ENCODE measurements at regions not wholly inside any gene's neighbourhood (a gene's known extent, or its start where the extent isn't known, plus 50 kb on each side); places are given as distances from the start of the nearest gene placed in this dataset.

- Histone ChIP-seq H4K20me1 (ENCODE audit: insufficient read depth) (no peaks in the 10 kb centered on the region), H3K9me2 (ENCODE audit: insufficient read depth) (no peaks in the 10 kb centered on the region), H3K4me3 (no peak overlapping the region), H3K4me2 (no peak overlapping the region), H3K27me3 (ENCODE audit: insufficient read depth, low read depth) (no peaks in the 10 kb centered on the region), H3K9me3 (ENCODE audit: insufficient read depth, low read depth) (no peaks in the 10 kb centered on the region), H3K79me2 (ENCODE audit: low read depth) (no peaks in the 10 kb centered on the region), H3K4me1 (replicated peaks; ENCODE audit: insufficient read depth) (no peaks in the 10 kb centered on the region), H3K27ac (no peak overlapping the region), H3F3A (ENCODE audit: insufficient read depth, low read depth) (no peaks in the 10 kb centered on the region), H2AFZ (no peak overlapping the region), H3K36me3 (ENCODE audit: low read depth) (no peaks in the 10 kb centered on the region)
- DNase-seq: no peak
- no TSS peak for BruUV-seq (replicated peaks)
- CTCF ChIA-PET: no interaction called here
- TF ChIP-seq EZH2 (IDR thresholded peaks at IDR 0.05; ENCODE audit: low read depth): no peak
- no peak for TF ChIP-seq CTCF (conservative IDR thresholded peaks at IDR 0.05)
- intact Hi-C loops (cut with micrococcal nuclease; ENCODE audit: unreplicated experiment): no loop called here
- POLR2A ChIA-PET (ENCODE audit: unreplicated experiment): no interaction called here
Observed at GRCh38 chr18:42508683-42509296, 553.8 kb downstream of the PIK3C3 start.

- Histone ChIP-seq H3K4me1 (replicated peaks; ENCODE audit: insufficient read depth) (no peaks in the 10 kb centered on the region), H3K79me2 (ENCODE audit: low read depth) (no peaks in the 10 kb centered on the region), H3K27me3 (ENCODE audit: insufficient read depth, low read depth) (no peaks in the 10 kb centered on the region), H3K36me3 (ENCODE audit: low read depth) (no peaks in the 10 kb centered on the region), H3K27ac (no peak overlapping the region), H4K20me1 (ENCODE audit: insufficient read depth) (no peaks in the 10 kb centered on the region), H3K4me2 (no peak overlapping the region), H2AFZ (no peak overlapping the region), H3F3A (ENCODE audit: insufficient read depth, low read depth) (no peaks in the 10 kb centered on the region), H3K4me3 (no peak overlapping the region), H3K9me2 (ENCODE audit: insufficient read depth) (no peaks in the 10 kb centered on the region), H3K9me3 (ENCODE audit: insufficient read depth, low read depth) (no peaks in the 10 kb centered on the region)
- ChIA-PET CTCF (no interaction called here), POLR2A (ENCODE audit: unreplicated experiment) (no interaction called here)
- intact Hi-C loops (cut with micrococcal nuclease; ENCODE audit: unreplicated experiment): no loop called here
- DNase-seq: no peak
- no TSS peak for BruUV-seq (replicated peaks)
- TF ChIP-seq EZH2 (IDR thresholded peaks at IDR 0.05; ENCODE audit: low read depth) (no peak), CTCF (conservative IDR thresholded peaks at IDR 0.05) (no peak)
Observed at GRCh38 chr18:42509750-42510415, 554.8 kb downstream of the PIK3C3 start.

- ChIA-PET POLR2A (ENCODE audit: unreplicated experiment) (no interaction called here), CTCF (no interaction called here)
- Histone ChIP-seq H3K4me2 (no peak overlapping the region), H3K4me1 (replicated peaks; ENCODE audit: insufficient read depth) (no peaks in the 10 kb centered on the region), H3K79me2 (ENCODE audit: low read depth) (no peaks in the 10 kb centered on the region), H3K27me3 (ENCODE audit: insufficient read depth, low read depth) (no peaks in the 10 kb centered on the region), H2AFZ (no peak overlapping the region), H3F3A (ENCODE audit: insufficient read depth, low read depth) (no peaks in the 10 kb centered on the region), H4K20me1 (ENCODE audit: insufficient read depth) (no peaks in the 10 kb centered on the region), H3K9me2 (ENCODE audit: insufficient read depth) (no peaks in the 10 kb centered on the region), H3K9me3 (ENCODE audit: insufficient read depth, low read depth) (no peaks in the 10 kb centered on the region), H3K4me3 (no peak overlapping the region), H3K36me3 (ENCODE audit: low read depth) (no peaks in the 10 kb centered on the region), H3K27ac (no peak overlapping the region)
- BruUV-seq (replicated peaks): no TSS peak
- intact Hi-C loops (cut with micrococcal nuclease; ENCODE audit: unreplicated experiment): no loop called here
- no peak for DNase-seq
- TF ChIP-seq EZH2 (IDR thresholded peaks at IDR 0.05; ENCODE audit: low read depth) (no peak), CTCF (conservative IDR thresholded peaks at IDR 0.05) (no peak)
Observed at GRCh38 chr18:42510540-42510939, 555.5 kb downstream of the PIK3C3 start.
